ENCODE measurements at regions not wholly inside any gene's neighbourhood (a gene's known extent, or its start where the extent isn't known, plus 50 kb on each side); places are given as distances from the start of the nearest gene placed in this dataset.
"Not testable (repeated sequence)": the region's sequence is repeated elsewhere in the genome, so short reads cannot be mapped to it uniquely, and the experiment has no call there.

GRCh38 chr1:224791362-224791941 lies 138.0 kb upstream of the DNAH14 start:
- FAIRE-seq: no peak
- DNase-seq (ENCODE audit: low spot score): no peak

DNA sequence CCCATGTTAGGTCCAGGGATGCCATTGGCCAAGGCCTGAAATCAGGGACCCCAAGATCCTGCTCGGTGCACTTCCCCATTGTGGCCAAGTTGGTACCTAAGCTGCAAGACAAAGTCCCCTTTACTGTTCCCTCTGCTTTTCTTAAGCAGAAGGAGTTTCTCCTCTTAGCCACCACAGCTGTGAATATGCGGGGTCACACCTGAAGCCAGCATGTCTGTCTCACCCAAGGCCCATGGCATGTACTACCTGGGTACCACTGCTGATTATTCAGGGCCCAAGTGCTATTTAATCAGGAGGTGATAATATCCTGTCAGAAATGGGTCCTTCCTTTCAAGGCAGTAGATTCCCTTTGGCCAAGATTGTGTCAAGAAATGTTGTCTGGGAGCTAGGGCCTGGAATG lies 133.9 kb upstream of the DNAH14 start:
- DNase-seq (ENCODE audit: low spot score): no peak
- no peak for FAIRE-seq

DNA sequence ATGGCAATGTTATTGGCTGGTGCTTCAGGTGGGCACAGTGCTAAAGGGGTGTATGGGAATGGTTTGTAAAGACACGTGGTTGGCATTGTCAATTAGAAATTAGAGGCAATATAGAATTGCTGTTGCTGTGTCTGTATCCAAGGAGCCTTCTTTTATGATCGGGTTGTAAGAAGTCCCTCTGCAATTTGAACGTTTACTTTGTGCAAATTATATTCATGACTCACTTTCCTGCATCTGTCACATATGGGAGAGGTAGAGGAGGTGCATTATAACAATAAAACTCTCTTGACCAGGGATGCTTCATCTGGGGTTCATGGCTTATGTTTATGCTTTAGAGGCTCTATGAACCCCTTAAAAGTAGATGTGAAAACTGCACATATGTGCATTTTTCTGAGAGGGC lies 130.4 kb upstream of the DNAH14 start:
- FAIRE-seq (no peak), DNase-seq (ENCODE audit: low spot score) (no peak)

- DNase-seq (ENCODE audit: low spot score) (no peak), FAIRE-seq (no peak)
These were observed 128.9 kb upstream of the DNAH14 start for GRCh38 chr1:224800486-224801119.

- FAIRE-seq (no peak), DNase-seq (ENCODE audit: low spot score) (no peak)
These were observed 127.5 kb upstream of the DNAH14 start for GRCh38 chr1:224801844-224802490.

DNA sequence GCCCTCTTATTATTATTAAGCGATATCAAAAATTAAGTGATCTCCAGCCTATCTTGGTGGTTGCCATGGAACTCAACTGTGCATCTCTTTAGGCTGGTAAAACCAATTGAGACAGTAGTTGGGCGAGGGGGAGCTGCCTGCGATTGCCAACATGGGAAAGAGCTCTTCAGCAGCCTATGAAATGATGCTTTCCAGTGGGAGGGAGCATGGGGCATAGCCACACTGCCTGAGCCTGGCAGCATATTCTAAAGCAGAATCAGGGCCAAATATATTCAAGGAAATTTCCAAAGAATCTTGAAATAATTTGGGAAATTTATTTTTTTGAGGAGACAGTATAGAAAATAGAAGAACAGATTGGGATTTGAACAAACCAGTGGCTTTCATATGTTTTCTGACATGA lies 126.9 kb upstream of the DNAH14 start:
- FAIRE-seq (no peak), DNase-seq (ENCODE audit: low spot score) (no peak)

- DNase-seq (ENCODE audit: low spot score) (no peak), FAIRE-seq (no peak)
These were observed 125.3 kb upstream of the DNAH14 start for GRCh38 chr1:224804220-224804619.

- DNase-seq (ENCODE audit: low spot score) (no peak), FAIRE-seq (no peak)
These were observed 123.6 kb upstream of the DNAH14 start for GRCh38 chr1:224805889-224806288.

DNA sequence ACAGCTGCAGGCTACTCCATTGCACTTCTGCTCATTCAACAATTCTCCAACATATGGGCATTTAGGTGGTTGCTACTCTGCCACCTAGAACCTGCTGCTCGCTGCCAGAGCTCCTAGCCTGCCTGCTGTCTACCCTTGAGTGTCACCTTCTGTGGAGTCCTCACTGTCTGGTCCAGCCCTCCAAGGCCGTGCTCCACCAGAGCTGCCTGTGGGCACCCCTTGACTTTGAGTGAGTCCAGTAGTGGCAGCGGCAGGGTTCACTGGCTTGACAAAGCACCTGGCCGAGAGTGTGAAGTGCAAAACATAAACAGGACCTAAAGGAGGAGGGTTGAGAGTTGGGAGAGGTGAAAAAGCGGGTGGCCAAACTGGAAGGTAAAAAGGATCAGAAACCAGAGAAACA lies 120.3 kb upstream of the DNAH14 start:
- FAIRE-seq (no peak), DNase-seq (ENCODE audit: low spot score) (no peak)

- FAIRE-seq: no peak
- DNase-seq (ENCODE audit: low spot score): no peak
These were observed 119.9 kb upstream of the DNAH14 start for GRCh38 chr1:224809613-224810012.

- FAIRE-seq: no peak
- no peak for DNase-seq (ENCODE audit: low spot score)
These were observed 117.9 kb upstream of the DNAH14 start for GRCh38 chr1:224811564-224811963.

- FAIRE-seq: no peak
These were observed 113.8 kb upstream of the DNAH14 start for GRCh38 chr1:224815647-224816046.

DNA sequence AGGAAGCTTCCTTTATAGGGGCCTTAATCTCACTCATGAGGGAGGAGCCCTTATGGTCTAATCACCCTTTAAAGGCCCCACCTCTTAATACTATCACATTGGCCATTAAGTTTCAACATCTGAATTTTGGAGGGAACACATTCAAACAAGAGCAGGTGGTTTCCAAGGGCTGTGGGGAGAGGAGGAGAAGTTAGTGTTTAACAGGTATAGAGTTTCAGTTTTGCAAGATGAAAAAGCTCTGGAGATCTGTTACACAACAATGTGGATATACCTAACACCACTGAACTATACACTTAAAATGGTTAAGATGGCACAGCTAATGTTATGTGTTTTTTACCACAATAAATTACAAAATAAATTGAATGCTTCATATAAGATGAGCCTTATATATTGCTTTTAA lies 113.4 kb upstream of the DNAH14 start:
- FAIRE-seq (no peak), DNase-seq (ENCODE audit: low spot score) (no peak)

More at GRCh38 chr1:224815647-224816046, 113.8 kb upstream of the DNAH14 start:
- no peak for DNase-seq (ENCODE audit: low spot score)

- DNase-seq (ENCODE audit: low spot score) (no peak), FAIRE-seq (no peak)
These were observed 112.1 kb upstream of the DNAH14 start for GRCh38 chr1:224817382-224817781.

DNA sequence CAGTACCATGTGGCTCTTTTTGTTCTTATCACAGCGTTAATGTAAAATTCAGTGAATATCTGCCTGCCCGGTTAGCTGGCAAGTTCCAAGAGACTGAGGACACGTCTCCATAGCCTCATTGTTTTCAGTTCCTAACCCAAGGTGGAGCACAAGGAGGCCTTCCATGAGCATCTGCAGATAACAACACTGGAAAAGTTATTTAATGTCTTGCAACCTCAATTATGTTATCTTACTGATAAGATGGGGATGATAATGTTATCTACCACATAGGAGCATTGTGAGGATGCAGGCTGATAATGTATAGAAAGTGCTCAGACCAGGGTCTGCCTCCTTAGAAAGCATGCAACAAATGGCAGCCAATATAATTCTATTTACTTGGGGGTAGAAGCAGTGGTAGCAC lies 109.6 kb upstream of the DNAH14 start:
- no peak for DNase-seq (ENCODE audit: low spot score)
- FAIRE-seq: no peak

DNA sequence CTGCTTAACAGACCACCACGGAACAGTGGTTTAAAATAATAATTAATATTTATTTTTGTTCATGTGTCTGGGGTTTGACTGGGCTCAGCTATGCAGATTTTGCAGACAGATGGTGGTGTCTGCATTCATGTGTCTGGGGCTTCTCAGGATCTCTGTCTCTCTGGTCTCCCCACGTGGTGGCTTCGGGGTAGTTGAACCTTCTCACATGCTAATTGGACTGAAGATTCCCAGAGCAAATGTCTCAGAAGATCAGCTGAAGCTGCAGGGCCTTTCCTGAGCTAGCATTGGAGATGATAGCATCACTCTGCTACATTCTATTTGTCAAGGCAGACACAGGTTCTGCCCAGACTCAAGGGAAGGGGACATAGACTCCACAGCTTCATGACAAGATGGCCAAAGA lies 109.1 kb upstream of the DNAH14 start:
- FAIRE-seq (no peak), DNase-seq (ENCODE audit: low spot score) (no peak)

DNA sequence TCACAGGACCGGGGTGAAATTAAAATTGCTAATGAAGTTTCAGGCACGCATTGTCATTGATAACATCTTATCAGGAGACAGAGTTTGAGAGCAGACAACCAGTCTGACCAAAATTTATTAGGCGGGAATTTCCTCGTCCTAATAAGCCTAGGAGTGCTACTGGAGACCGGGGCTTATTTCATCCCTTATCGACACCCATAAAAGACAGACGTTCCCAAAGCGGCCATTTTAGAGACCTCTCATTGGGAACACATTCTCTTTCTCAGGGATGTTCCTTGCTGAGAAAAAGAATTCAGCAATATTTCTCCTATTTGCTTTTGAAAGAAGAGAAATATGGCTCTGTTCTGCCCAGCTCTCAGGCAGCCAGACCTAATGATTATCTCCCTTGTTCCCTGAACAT lies 107.7 kb upstream of the DNAH14 start:
- FAIRE-seq; DNase-seq (ENCODE audit: low spot score): not testable (repeated sequence)

GRCh38 chr1:224825525-224826000 lies 103.9 kb upstream of the DNAH14 start:
- DNase-seq (ENCODE audit: low spot score) (no peak), FAIRE-seq (no peak)

GRCh38 chr1:224828691-224829090 lies 100.8 kb upstream of the DNAH14 start:
- DNase-seq (ENCODE audit: low spot score) (no peak), FAIRE-seq (no peak)

- FAIRE-seq: no peak
These were observed 98.0 kb upstream of the DNAH14 start for GRCh38 chr1:224831501-224831900.

GRCh38 chr1:224839648-224840300 lies 89.7 kb upstream of the DNAH14 start:
- DNase-seq (ENCODE audit: low spot score); FAIRE-seq: not testable (repeated sequence)

More at GRCh38 chr1:224831501-224831900, 98.0 kb upstream of the DNAH14 start:
- DNase-seq (ENCODE audit: low spot score): no peak

DNA sequence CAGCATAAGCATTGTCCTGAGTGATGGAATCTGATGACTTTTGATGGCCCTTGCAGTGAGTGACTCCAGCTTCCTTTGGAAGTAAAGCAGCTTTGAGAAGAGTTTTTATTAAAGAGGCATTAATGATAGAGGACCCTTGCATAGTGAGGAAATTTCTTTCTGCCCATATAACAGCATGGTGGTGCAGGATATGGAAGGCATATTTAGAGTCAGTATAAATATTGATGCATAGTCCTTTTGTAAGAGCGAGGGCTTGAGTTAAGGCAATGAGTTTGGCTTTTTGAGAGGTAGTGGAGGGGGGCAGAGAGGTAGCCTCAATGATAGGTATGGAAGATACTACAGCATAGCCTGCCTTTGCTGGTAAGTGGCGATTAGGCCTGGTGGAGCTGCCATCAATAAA lies 87.7 kb upstream of the DNAH14 start:
- not testable (repeated sequence) for DNase-seq (ENCODE audit: low spot score); FAIRE-seq
